ENCODE measurements at regions not wholly inside any gene's neighbourhood (a gene's known extent, or its start where the extent isn't known, plus 50 kb on each side); places are given as distances from the start of the nearest gene placed in this dataset.
A peak's percentile ranks its signal among the peaks of the same experiment; 100 is the strongest.

- no peaks in the 10 kb centered on the region for H3K27me3 ChIP-seq
- no peaks in the 10 kb centered on the region for H3K36me3 ChIP-seq
- H3K4me1 ChIP-seq = no peaks in the 10 kb centered on the region
- 82% methylated on average over 2 of the region's 2 CpGs for WGBS
- peaks cover 0 to 5% (median 0%) of the 10 kb centered on the region in 4 donors for H3K9me3 ChIP-seq
- H3K4me3 ChIP-seq = no peak overlapping the region
- DNase-seq (ENCODE audit: extremely low spot score) = no peak
- no peak overlapping the region for H3K27ac ChIP-seq (replicated peaks in 1 of 4)
- TF ChIP-seq POLR2A (IDR thresholded peaks at IDR 0.05; ENCODE audit: low read depth) (no peak), POLR2AphosphoS5 (IDR thresholded peaks at IDR 0.05) (no peak), EP300 (IDR thresholded peaks at IDR 0.05) (no peak)
- TF ChIP-seq, protein P1, sequence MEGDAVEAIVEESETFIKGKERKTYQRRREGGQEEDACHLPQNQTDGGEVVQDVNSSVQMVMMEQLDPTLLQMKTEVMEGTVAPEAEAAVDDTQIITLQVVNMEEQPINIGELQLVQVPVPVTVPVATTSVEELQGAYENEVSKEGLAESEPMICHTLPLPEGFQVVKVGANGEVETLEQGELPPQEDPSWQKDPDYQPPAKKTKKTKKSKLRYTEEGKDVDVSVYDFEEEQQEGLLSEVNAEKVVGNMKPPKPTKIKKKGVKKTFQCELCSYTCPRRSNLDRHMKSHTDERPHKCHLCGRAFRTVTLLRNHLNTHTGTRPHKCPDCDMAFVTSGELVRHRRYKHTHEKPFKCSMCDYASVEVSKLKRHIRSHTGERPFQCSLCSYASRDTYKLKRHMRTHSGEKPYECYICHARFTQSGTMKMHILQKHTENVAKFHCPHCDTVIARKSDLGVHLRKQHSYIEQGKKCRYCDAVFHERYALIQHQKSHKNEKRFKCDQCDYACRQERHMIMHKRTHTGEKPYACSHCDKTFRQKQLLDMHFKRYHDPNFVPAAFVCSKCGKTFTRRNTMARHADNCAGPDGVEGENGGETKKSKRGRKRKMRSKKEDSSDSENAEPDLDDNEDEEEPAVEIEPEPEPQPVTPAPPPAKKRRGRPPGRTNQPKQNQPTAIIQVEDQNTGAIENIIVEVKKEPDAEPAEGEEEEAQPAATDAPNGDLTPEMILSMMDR (IDR thresholded peaks at IDR 0.05) = no peak
- intact Hi-C loops (cut with DNase I) = no loop called here
Observed at GRCh38 chr3:106719583-106719982, 657.7 kb upstream of the CCDC54 start.

DNA sequence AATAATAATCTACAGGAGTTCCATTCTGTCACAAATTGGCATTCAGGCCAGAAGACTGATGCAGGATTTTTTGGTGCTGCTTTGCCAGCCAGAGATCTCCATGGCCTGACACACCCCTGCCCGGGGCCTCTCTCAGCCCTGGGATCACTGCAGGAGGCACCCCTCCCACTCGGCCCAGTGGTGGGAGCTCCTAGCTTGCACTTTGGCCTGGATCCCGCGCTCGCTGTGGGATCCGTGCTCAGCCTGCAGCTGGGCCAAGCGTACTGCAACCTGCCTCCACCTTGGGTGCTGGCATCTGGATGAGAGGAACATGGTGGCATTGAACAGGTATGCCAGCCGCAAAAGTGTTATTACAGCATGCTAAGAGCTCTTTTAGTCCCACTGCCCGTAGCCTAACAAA is 656.7 kb upstream of the CCDC54 start:
- Histone ChIP-seq H3K27me3 (no peaks in the 10 kb centered on the region), H3K4me3 (no peak overlapping the region), H3K9me3 (no peaks in the 10 kb centered on the region), H3K4me1 (no peaks in the 10 kb centered on the region), H3K36me3 (no peaks in the 10 kb centered on the region), H3K27ac (replicated peaks in 1 of 4) (no peak overlapping the region)
- WGBS = 94% methylated on average over 9 of the region's 9 CpGs
- TF ChIP-seq POLR2AphosphoS5 (IDR thresholded peaks at IDR 0.05) (no peak), POLR2A (IDR thresholded peaks at IDR 0.05; ENCODE audit: low read depth) (no peak), EP300 (IDR thresholded peaks at IDR 0.05) (no peak)
- TF ChIP-seq, protein P1 (IDR thresholded peaks at IDR 0.05) = no peak
- DNase-seq (ENCODE audit: extremely low spot score) = no peak
- intact Hi-C loops (cut with DNase I) = no loop called here

DNA sequence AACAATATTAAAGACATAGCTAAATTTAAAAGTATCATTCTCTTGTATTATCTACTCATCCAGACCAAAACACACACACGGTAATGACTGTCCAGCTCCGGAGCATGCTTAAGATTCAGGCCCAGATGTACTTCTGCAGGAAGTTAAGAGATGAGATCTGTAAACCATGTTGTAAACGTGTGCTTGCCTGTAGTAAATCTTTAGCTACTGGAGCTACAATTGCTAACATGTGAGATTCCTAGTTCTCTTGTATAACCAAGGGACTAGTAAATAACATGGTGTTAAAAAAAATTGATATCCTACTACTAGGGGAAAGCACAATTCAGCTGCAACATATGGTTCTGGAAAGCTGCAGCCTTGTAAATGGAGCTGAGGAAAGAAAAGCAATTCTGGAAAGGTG is 651.7 kb upstream of the CCDC54 start:
- Histone ChIP-seq H3K36me3 (no peaks in the 10 kb centered on the region), H3K4me1 (peaks cover 0 to 12% (median 0%) of the 10 kb centered on the region in 4 donors), H3K9me3 (no peaks in the 10 kb centered on the region), H3K27ac (replicated peaks in 1 of 4) (no peak overlapping the region), H3K4me3 (no peak overlapping the region), H3K27me3 (no peaks in the 10 kb centered on the region)
- TF ChIP-seq POLR2A (IDR thresholded peaks at IDR 0.05; ENCODE audit: low read depth) = no peak
- no peak for TF ChIP-seq POLR2AphosphoS5 (IDR thresholded peaks at IDR 0.05)
- TF ChIP-seq EP300 (IDR thresholded peaks at IDR 0.05) = no peak
- TF ChIP-seq, protein P1 (IDR thresholded peaks at IDR 0.05) = no peak
- DNase-seq (ENCODE audit: extremely low spot score) = no peak
- WGBS = 77% methylated on average over 3 of the region's 3 CpGs
- intact Hi-C loops (cut with DNase I) = no loop called here

GRCh38 chr3:106728315-106729098 is 648.7 kb upstream of the CCDC54 start:
- Histone ChIP-seq H3K36me3 (no peaks in the 10 kb centered on the region), H3K27ac (replicated peaks in 1 of 4) (peak overlapping the region in 1 of 4 donors; percentile 24), H3K27me3 (no peaks in the 10 kb centered on the region), H3K4me3 (no peak overlapping the region), H3K9me3 (no peaks in the 10 kb centered on the region), H3K4me1 (peaks cover 0 to 12% (median 0%) of the 10 kb centered on the region in 4 donors)
- no peak for DNase-seq (ENCODE audit: extremely low spot score)
- intact Hi-C loops (cut with DNase I) = no loop called here
- WGBS = 50% methylated on average over 5 of the region's 5 CpGs
- TF ChIP-seq, protein P1 (IDR thresholded peaks at IDR 0.05) = no peak
- TF ChIP-seq POLR2A (IDR thresholded peaks at IDR 0.05; ENCODE audit: low read depth) = no peak
- TF ChIP-seq POLR2AphosphoS5 (IDR thresholded peaks at IDR 0.05) = no peak
- no peak for TF ChIP-seq EP300 (IDR thresholded peaks at IDR 0.05)

All from esophagus muscularis mucosa (tissue), 4 donors.